CD14-positive monocyte (primary cell): ENCODE measurements at regions not wholly inside any gene's neighbourhood (a gene's known extent, or its start where the extent isn't known, plus 50 kb on each side); places are given as distances from the start of the nearest gene placed in this dataset.

Source experiments
- DNase-seq, 3 donors: peaks; one replicate each; pipeline ENCODE4 v3.0.0-alpha.2; 2011 to 2022
- H2AFZ ChIP-seq: 2 replicates; pipeline ENCODE4 v1.6.0; 2012; ENCODE audit warnings: mild to moderate bottlenecking, low read depth, low read length, inconsistent platforms; ENCODE audit not compliant: insufficient read depth, poor library complexity, severe bottlenecking
- H3K27ac ChIP-seq, 2 donors: 1 replicate in 1 of 2; 2 replicates in 1 of 2; pipeline ENCODE4 v1.5.1; 2012 to 2013; ENCODE audit warnings: low read length in 2 of 2, control low read depth in 1 of 2, inconsistent platforms in 1 of 2, low read depth in 1 of 2, mild to moderate bottlenecking in 1 of 2
- H3K27me3 ChIP-seq, 2 donors: one replicate each; pipeline versions ENCODE4 v1.6.0 to v1.6.1; 2011 to 2013; ENCODE audit warnings: low read length in 2 of 2; ENCODE audit not compliant: control insufficient read depth in 2 of 2, insufficient read depth in 2 of 2
- H3K36me3 ChIP-seq, 2 donors: replicated peaks in 1 of 2; 1 replicate in 1 of 2; 2 replicates in 1 of 2; pipeline versions ENCODE4 v1.5.1 to v1.6.1; 2012 to 2013; ENCODE audit warnings: low read length in 2 of 2, control low read depth in 1 of 2, inconsistent platforms in 1 of 2, mild to moderate bottlenecking in 1 of 2; ENCODE audit not compliant: insufficient read depth in 2 of 2, control insufficient read depth in 1 of 2
- H3K4me1 ChIP-seq, 2 donors: 1 replicate in 1 of 2; 2 replicates in 1 of 2; pipeline versions ENCODE4 v1.5.1 to v1.6.1; 2012 to 2013; ENCODE audit warnings: low read length in 2 of 2, control low read depth in 1 of 2, inconsistent platforms in 1 of 2, mild to moderate bottlenecking in 1 of 2, moderate library complexity in 1 of 2; ENCODE audit not compliant: insufficient read depth in 2 of 2, control insufficient read depth in 1 of 2
- H3K4me2 ChIP-seq: replicated peaks from 2 replicates; pipeline ENCODE3; 2012; ENCODE audit warnings: low read length, moderate library complexity, mild to moderate bottlenecking; ENCODE audit not compliant: poor library complexity, severe bottlenecking; ENCODE audit errors: extremely low read depth
- H3K4me3 ChIP-seq, 3 experiments: fragments of 200-600 bp in 1 of 3; sonication (generic) in 1 of 3; replicated peaks in 1 of 3; 1 replicate in 2 of 3; 2 replicates in 1 of 3; pipeline ENCODE4 v1.5.1; 2011 to 2013; ENCODE audit warnings: low read length in 3 of 3, mild to moderate bottlenecking in 3 of 3, control low read depth in 2 of 3, low read depth in 2 of 3, inconsistent platforms in 1 of 3, moderate library complexity in 1 of 3
- H3K79me2 ChIP-seq: 2 replicates; pipeline ENCODE4 v1.6.0; 2012; ENCODE audit warnings: mild to moderate bottlenecking, control low read depth, inconsistent platforms, low read length, moderate library complexity; ENCODE audit not compliant: insufficient read depth
- H3K9ac ChIP-seq: 2 replicates; pipeline ENCODE4 v1.6.0; 2017; ENCODE audit warnings: low read length, mild to moderate bottlenecking; ENCODE audit not compliant: insufficient read depth, poor library complexity, severe bottlenecking
- H3K9me3 ChIP-seq, 2 donors: replicated peaks in 1 of 2; 1 replicate in 1 of 2; 2 replicates in 1 of 2; pipeline versions ENCODE4 v1.5.1 to v1.6.1; 2012 to 2013; ENCODE audit warnings: low read length in 2 of 2, control low read depth in 1 of 2; ENCODE audit not compliant: control insufficient read depth in 1 of 2, insufficient read depth in 1 of 2
- H4K20me1 ChIP-seq: 2 replicates; pipeline ENCODE4 v1.6.0; 2012; ENCODE audit warnings: mild to moderate bottlenecking, low read length, control low read depth, moderate library complexity; ENCODE audit not compliant: insufficient read depth
- H3K27ac Mint-ChIP-seq, 7 donors: one replicate each; pipeline ENCODE4 v1.8.0; 2020; ENCODE audit warnings: mild to moderate bottlenecking in 7 of 7, mixed read lengths in 7 of 7, moderate library complexity in 6 of 7, inconsistent platforms in 2 of 7
- H3K27me3 Mint-ChIP-seq, 3 donors: one replicate each; pipeline ENCODE4 v1.8.0; 2021 to 2022; ENCODE audit warnings: low read depth in 3 of 3, mild to moderate bottlenecking in 3 of 3, mixed read lengths in 3 of 3, moderate library complexity in 3 of 3, inconsistent platforms in 1 of 3
- H3K36me3 Mint-ChIP-seq, 2 donors: one replicate each; pipeline ENCODE4 v1.8.0; 2020; ENCODE audit warnings: mixed read lengths in 2 of 2, inconsistent platforms in 1 of 2, mild to moderate bottlenecking in 1 of 2
- H3K4me1 Mint-ChIP-seq: one replicate; pipeline ENCODE4 v1.8.0; 2020; ENCODE audit warnings: mild to moderate bottlenecking, mixed read lengths
- H3K4me3 Mint-ChIP-seq, 2 donors: one replicate each; pipeline ENCODE4 v1.8.0; 2020; ENCODE audit warnings: mild to moderate bottlenecking in 2 of 2, mixed read lengths in 2 of 2, moderate library complexity in 1 of 2
- H3K9me3 Mint-ChIP-seq, 7 donors: one replicate each; pipeline ENCODE4 v1.8.0; 2020 to 2022; ENCODE audit warnings: mixed read lengths in 7 of 7, mild to moderate bottlenecking in 6 of 7, moderate library complexity in 6 of 7, inconsistent platforms in 2 of 7
- CTCF ChIP-seq: fragments of 200-600 bp; IDR thresholded peaks from one replicate; pipeline ENCODE4 v1.8.0; 2022; ENCODE audit warnings: antibody characterized with exemption, mild to moderate bottlenecking
- WGBS: methylation state at CpG from one replicate; pipeline ENCODE4 v1.1.5; 2013; ENCODE audit warnings: missing lambda C conversion rate; ENCODE audit not compliant: insufficient coverage; 5-methylcytosine and 5-hydroxymethylcytosine counted together
- intact Hi-C, 2 donors: fragments of 100-400 bp; cut with micrococcal nuclease; formaldehyde crosslinking; loops; one replicate each; pipeline versions ENCODE4 v1.15.0 to v1.15.1; 2023

DNA sequence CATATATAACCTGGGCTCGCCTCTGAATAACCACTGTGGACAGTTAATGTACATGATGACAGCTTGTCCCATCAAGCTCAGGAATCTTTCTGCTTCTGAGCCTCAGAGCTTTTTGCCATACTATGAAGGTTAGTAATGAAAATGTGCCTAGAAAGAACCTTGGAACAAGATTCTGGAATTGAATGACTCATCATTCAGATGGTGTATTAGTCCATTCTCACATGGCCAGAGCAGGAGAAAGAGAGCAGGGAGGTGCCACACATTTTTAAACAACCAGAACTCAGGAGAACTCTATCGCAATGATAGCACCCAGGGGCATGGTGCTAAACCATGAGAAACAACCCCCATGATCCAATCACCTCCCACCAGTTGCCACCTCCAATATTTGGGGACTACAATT is 542.1 kb downstream of the PRR16 start:
- no peak for TF ChIP-seq CTCF
- Histone ChIP-seq H3K4me2 (no peak overlapping the region), H3K79me2 (no peaks in the 10 kb centered on the region), H3K4me3 (no peak overlapping the region), H4K20me1 (no peaks in the 10 kb centered on the region), H3K27ac (no peak overlapping the region), H3K9me3 (peaks cover 0 to 6% of the 10 kb centered on the region in 2 donors), H3K9ac (no peak overlapping the region), H3K27me3 (no peaks in the 10 kb centered on the region), H3K4me1 (no peaks in the 10 kb centered on the region), H3K36me3 (no peaks in the 10 kb centered on the region), H2AFZ (no peak overlapping the region)
- intact Hi-C loops, result no loop called here
- H3K27ac Mint-ChIP-seq, result no peak overlapping the region
- no peak for DNase-seq
- no peaks in the 10 kb centered on the region for H3K36me3 Mint-ChIP-seq
- no peaks in the 10 kb centered on the region for H3K4me1 Mint-ChIP-seq
- H3K27me3 Mint-ChIP-seq, result no peaks in the 10 kb centered on the region
- H3K4me3 Mint-ChIP-seq, result no peak overlapping the region
- peaks cover 0 to 1% (median 0%) of the 10 kb centered on the region in 7 donors for H3K9me3 Mint-ChIP-seq
- WGBS, result no CpG with 5 or more reads among the region's 2 CpGs

DNA sequence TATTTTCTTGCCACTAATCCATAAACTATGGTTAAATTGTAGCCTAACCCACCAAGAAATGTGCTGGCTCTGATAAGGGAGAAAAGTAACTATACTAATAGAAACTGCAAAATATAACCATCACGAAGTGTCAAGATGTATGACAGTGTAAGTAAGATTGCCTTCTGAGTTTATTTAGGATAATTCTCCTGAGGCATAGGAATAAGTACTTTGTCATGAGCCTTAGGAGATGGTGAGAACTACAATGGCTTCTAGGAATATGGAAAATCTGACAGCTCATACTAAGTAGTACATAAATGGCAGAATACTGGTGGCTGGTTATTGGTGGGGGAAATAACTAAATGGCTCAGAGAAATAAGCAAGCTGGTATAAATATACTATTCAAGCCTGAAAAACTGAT is 543.9 kb downstream of the PRR16 start:
- no peak overlapping the region for H3K4me2 ChIP-seq
- H3K27me3 ChIP-seq, result no peaks in the 10 kb centered on the region
- Mint-ChIP-seq H3K36me3 (no peaks in the 10 kb centered on the region), H3K27me3 (no peaks in the 10 kb centered on the region), H3K4me3 (no peak overlapping the region), H3K4me1 (no peaks in the 10 kb centered on the region), H3K9me3 (peaks cover 0 to 1% (median 0%) of the 10 kb centered on the region in 7 donors), H3K27ac (no peak overlapping the region)
- intact Hi-C loops, result no loop called here
- no peaks in the 10 kb centered on the region for H4K20me1 ChIP-seq
- no peak overlapping the region for H3K9ac ChIP-seq
- H2AFZ ChIP-seq, result no peak overlapping the region
- no peaks in the 10 kb centered on the region for H3K79me2 ChIP-seq
- H3K36me3 ChIP-seq, result no peaks in the 10 kb centered on the region
- no peak for DNase-seq
- H3K9me3 ChIP-seq, result peaks cover 0 to 6% of the 10 kb centered on the region in 2 donors
- TF ChIP-seq CTCF, result no peak
- WGBS, result no CpG with 5 or more reads among the region's 1 CpG
- no peak overlapping the region for H3K27ac ChIP-seq
- H3K4me1 ChIP-seq, result no peaks in the 10 kb centered on the region
- H3K4me3 ChIP-seq, result no peak overlapping the region
